ENCODE measurements at regions not wholly inside any gene's neighbourhood (a gene's known extent, or its start where the extent isn't known, plus 50 kb on each side); places are given as distances from the start of the nearest gene placed in this dataset.

DNA sequence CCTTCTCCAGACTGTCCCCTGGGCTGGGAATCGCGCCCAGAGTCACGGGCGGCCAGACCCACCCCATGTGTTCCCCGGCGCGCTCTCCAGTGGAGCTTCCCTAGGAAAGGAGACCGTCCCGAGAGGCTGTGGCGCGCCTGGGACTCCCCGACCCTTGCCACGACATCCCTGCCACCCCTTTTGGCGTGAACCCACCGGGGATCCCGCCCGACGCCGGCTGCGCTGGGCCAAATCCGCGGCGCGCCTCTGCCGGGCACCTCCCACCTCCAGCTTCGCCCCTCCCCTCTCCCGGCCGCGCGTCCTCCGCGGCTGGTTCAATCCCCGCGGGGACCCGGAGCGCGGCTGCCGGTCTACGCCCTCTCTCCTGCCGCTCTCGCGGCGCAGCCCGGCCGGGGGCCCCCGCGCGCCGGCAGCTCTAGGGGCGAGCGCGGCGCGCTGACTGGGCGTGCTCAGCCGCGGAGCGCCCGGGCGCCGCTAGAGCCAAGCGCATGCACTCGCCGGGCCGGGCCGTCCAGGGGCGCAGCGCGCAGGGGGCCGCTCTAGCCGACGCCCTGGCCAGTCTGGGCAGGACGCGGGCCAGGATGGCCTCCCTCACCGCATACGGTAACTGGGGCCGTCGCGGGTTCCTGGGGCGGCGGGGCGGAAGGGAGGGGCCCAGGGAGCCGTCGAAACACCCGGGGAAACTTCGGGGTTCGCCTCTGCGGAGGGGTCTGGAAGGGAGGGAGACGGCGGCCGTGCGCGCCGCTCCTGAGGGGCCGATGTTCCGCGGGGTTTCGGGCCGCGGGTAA lies 77.4 kb upstream of the ANO4 start:
- TF ChIP-seq, protein P1, sequence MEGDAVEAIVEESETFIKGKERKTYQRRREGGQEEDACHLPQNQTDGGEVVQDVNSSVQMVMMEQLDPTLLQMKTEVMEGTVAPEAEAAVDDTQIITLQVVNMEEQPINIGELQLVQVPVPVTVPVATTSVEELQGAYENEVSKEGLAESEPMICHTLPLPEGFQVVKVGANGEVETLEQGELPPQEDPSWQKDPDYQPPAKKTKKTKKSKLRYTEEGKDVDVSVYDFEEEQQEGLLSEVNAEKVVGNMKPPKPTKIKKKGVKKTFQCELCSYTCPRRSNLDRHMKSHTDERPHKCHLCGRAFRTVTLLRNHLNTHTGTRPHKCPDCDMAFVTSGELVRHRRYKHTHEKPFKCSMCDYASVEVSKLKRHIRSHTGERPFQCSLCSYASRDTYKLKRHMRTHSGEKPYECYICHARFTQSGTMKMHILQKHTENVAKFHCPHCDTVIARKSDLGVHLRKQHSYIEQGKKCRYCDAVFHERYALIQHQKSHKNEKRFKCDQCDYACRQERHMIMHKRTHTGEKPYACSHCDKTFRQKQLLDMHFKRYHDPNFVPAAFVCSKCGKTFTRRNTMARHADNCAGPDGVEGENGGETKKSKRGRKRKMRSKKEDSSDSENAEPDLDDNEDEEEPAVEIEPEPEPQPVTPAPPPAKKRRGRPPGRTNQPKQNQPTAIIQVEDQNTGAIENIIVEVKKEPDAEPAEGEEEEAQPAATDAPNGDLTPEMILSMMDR (IDR thresholded peaks at IDR 0.05) = no peak
- TF ChIP-seq POLR2A (IDR thresholded peaks at IDR 0.05; ENCODE audit: low read depth) (no peak), EP300 (IDR thresholded peaks at IDR 0.05) (no peak)

Data from esophagus muscularis mucosa (tissue), 4 donors.